GM12878 (cell line): ENCODE measurements at regions not wholly inside any gene's neighbourhood (a gene's known extent, or its start where the extent isn't known, plus 50 kb on each side); places are given as distances from the start of the nearest gene placed in this dataset.

ENCODE experiments used
- ATF7 ChIP-seq: fragments of 450-650 bp; IDR thresholded peaks from 2 replicates; pipeline ENCODE4 v1.6.1; 2016; ENCODE audit warnings: low read depth, mild to moderate bottlenecking
- BMI1 ChIP-seq: fragments of 450-650 bp; IDR thresholded peaks from 2 replicates; pipeline ENCODE4 v1.6.1; 2016; ENCODE audit warnings: mild to moderate bottlenecking, moderate library complexity, borderline replicate concordance
- EP300 ChIP-seq, 2 experiments: fragments of 150-350 bp in 1 of 2; IDR thresholded peaks; 2 replicates each; pipeline ENCODE4 v1.6.1; 2011 to 2012; ENCODE audit warnings: low read depth in 2 of 2, low read length in 2 of 2, borderline replicate concordance in 1 of 2, improper control_type of control experiment in 1 of 2, inconsistent platforms in 1 of 2; ENCODE audit not compliant: control insufficient read depth in 1 of 2
- FOXM1 ChIP-seq: IDR thresholded peaks from 2 replicates; pipeline ENCODE4 v1.6.1; 2012; ENCODE audit warnings: low read depth, mild to moderate bottlenecking, inconsistent platforms, low read length, moderate library complexity
- IKZF2 ChIP-seq, 2 experiments: fragments of 450-650 bp; IDR thresholded peaks; 2 replicates each; pipeline ENCODE4 v1.6.1; 2017; ENCODE audit warnings: mild to moderate bottlenecking in 2 of 2, moderate library complexity in 2 of 2
- POLR2A ChIP-seq: IDR thresholded peaks from 2 replicates; pipeline ENCODE4 v1.6.1; 2011; ENCODE audit warnings: low read depth, mild to moderate bottlenecking, low read length
- RB1 ChIP-seq: fragments of 450-650 bp; formaldehyde crosslinking; IDR thresholded peaks from 2 replicates; pipeline ENCODE4 v1.6.1; 2017; ENCODE audit warnings: mild to moderate bottlenecking, borderline replicate concordance
- SMAD5 ChIP-seq: IDR thresholded peaks from 2 replicates; pipeline ENCODE4 v1.6.1; 2016; ENCODE audit warnings: antibody characterized with exemption, low read depth
- SMARCA5 ChIP-seq: fragments of 450-650 bp; IDR thresholded peaks from 2 replicates; pipeline ENCODE4 v1.6.1; 2017; ENCODE audit warnings: mild to moderate bottlenecking
- TAF1 ChIP-seq: IDR thresholded peaks from 2 replicates; pipeline ENCODE4 v1.6.1; 2011; ENCODE audit warnings: mild to moderate bottlenecking, low read depth, low read length, borderline replicate concordance
- ZBED1 ChIP-seq: IDR thresholded peaks from 2 replicates; pipeline ENCODE4 v1.6.1; 2016; ENCODE audit warnings: borderline replicate concordance
- ZNF217 ChIP-seq: fragments of 450-650 bp; IDR thresholded peaks from 2 replicates; pipeline ENCODE4 v1.6.1; 2017; ENCODE audit warnings: antibody characterized with exemption, mild to moderate bottlenecking
- ZNF622 ChIP-seq: fragments of 450-650 bp; IDR thresholded peaks from 2 replicates; pipeline ENCODE4 v1.6.1; 2017; ENCODE audit warnings: mild to moderate bottlenecking, inconsistent platforms
- TF ChIP-seq, protein P1 (sequence below): fragments of 450-650 bp; IDR thresholded peaks from 2 replicates; pipeline ENCODE4 v1.6.1; 2017; ENCODE audit warnings: mild to moderate bottlenecking, moderate library complexity
- TF ChIP-seq, protein P2 (sequence below): fragments of 450-650 bp; IDR thresholded peaks from 2 replicates; pipeline ENCODE4 v1.6.1; 2016; ENCODE audit warnings: mild to moderate bottlenecking, moderate library complexity, borderline replicate concordance
- TF ChIP-seq, protein P3 (sequence below): fragments of 450-650 bp; IDR thresholded peaks from 2 replicates; pipeline ENCODE4 v1.6.1; 2017; ENCODE audit warnings: mild to moderate bottlenecking, low read depth, inconsistent platforms; ENCODE audit not compliant: poor library complexity, severe bottlenecking
- TF ChIP-seq, protein P4 (sequence below): fragments of 450-650 bp; IDR thresholded peaks from 2 replicates; pipeline ENCODE4 v1.6.1; 2016; ENCODE audit warnings: mild to moderate bottlenecking

DNA sequence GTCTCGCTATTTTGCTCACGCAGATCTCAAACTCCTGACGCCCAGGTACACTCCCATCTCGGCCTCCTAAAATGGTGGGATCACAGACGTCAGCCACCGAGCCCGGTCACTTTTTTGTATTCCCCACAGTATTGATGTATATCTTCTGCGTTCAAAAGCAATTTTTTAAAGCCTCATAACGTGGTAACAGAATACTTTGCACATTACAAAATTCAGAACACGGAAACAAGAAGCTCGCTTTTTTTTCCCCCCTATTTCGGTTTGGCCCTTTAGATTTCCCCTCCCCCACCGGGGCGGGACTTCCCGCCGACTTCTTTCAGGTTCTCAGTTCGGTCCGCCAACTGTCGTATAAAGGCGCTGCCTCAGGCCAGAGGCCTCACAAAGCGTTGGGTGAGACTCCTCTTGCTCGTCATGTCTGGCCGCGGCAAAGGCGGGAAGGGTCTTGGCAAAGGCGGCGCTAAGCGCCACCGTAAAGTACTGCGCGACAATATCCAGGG lies 88.4 kb downstream of the OR2B2 start (continued):
- TF ChIP-seq, protein P1, sequence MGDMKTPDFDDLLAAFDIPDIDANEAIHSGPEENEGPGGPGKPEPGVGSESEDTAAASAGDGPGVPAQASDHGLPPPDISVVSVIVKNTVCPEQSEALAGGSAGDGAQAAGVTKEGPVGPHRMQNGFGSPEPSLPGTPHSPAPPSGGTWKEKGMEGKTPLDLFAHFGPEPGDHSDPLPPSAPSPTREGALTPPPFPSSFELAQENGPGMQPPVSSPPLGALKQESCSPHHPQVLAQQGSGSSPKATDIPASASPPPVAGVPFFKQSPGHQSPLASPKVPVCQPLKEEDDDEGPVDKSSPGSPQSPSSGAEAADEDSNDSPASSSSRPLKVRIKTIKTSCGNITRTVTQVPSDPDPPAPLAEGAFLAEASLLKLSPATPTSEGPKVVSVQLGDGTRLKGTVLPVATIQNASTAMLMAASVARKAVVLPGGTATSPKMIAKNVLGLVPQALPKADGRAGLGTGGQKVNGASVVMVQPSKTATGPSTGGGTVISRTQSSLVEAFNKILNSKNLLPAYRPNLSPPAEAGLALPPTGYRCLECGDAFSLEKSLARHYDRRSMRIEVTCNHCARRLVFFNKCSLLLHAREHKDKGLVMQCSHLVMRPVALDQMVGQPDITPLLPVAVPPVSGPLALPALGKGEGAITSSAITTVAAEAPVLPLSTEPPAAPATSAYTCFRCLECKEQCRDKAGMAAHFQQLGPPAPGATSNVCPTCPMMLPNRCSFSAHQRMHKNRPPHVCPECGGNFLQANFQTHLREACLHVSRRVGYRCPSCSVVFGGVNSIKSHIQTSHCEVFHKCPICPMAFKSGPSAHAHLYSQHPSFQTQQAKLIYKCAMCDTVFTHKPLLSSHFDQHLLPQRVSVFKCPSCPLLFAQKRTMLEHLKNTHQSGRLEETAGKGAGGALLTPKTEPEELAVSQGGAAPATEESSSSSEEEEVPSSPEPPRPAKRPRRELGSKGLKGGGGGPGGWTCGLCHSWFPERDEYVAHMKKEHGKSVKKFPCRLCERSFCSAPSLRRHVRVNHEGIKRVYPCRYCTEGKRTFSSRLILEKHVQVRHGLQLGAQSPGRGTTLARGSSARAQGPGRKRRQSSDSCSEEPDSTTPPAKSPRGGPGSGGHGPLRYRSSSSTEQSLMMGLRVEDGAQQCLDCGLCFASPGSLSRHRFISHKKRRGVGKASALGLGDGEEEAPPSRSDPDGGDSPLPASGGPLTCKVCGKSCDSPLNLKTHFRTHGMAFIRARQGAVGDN, result peak; percentile 68
- 0 out of 2 replicates have a peak, but pooled peaks have one; percentile 23 for TF ChIP-seq TAF1
- TF ChIP-seq POLR2A, result peak; percentile 48; the same call in 1 of the 2 replicates
- TF ChIP-seq ZNF217, result peak; percentile 90
- peak; percentile 96 for TF ChIP-seq ATF7
- 0 out of 2 replicates have a peak, but pooled peaks have one; percentile 25 for TF ChIP-seq BMI1
- TF ChIP-seq FOXM1, result peak; percentile 48; the same call in 1 of the 2 replicates
- 0 out of 2 replicates have a peak, but pooled peaks have one; percentile 53 for TF ChIP-seq SMAD5
- TF ChIP-seq, protein P2, sequence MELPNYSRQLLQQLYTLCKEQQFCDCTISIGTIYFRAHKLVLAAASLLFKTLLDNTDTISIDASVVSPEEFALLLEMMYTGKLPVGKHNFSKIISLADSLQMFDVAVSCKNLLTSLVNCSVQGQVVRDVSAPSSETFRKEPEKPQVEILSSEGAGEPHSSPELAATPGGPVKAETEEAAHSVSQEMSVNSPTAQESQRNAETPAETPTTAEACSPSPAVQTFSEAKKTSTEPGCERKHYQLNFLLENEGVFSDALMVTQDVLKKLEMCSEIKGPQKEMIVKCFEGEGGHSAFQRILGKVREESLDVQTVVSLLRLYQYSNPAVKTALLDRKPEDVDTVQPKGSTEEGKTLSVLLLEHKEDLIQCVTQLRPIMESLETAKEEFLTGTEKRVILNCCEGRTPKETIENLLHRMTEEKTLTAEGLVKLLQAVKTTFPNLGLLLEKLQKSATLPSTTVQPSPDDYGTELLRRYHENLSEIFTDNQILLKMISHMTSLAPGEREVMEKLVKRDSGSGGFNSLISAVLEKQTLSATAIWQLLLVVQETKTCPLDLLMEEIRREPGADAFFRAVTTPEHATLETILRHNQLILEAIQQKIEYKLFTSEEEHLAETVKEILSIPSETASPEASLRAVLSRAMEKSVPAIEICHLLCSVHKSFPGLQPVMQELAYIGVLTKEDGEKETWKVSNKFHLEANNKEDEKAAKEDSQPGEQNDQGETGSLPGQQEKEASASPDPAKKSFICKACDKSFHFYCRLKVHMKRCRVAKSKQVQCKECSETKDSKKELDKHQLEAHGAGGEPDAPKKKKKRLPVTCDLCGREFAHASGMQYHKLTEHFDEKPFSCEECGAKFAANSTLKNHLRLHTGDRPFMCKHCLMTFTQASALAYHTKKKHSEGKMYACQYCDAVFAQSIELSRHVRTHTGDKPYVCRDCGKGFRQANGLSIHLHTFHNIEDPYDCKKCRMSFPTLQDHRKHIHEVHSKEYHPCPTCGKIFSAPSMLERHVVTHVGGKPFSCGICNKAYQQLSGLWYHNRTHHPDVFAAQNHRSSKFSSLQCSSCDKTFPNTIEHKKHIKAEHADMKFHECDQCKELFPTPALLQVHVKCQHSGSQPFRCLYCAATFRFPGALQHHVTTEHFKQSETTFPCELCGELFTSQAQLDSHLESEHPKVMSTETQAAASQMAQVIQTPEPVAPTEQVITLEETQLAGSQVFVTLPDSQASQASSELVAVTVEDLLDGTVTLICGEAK, result peak; percentile 84; the same call in 1 of the 2 replicates
- TF ChIP-seq IKZF2 (IDR thresholded peaks at IDR 0.05), result peak; percentile 22 to 32; a peak in 2 of 4 replicates
- TF ChIP-seq SMARCA5, result 0 out of 2 replicates have a peak, but pooled peaks have one; percentile 29
- peak in 1 of 2 experiments; percentile 60; a peak in 2 of 4 replicates for TF ChIP-seq EP300 (IDR thresholded peaks at IDR 0.05; ENCODE audit: borderline replicate concordance in 1 of 2, control insufficient read depth in 1 of 2, low read depth in 2 of 2, low read length in 2 of 2)
- TF ChIP-seq, protein P3, sequence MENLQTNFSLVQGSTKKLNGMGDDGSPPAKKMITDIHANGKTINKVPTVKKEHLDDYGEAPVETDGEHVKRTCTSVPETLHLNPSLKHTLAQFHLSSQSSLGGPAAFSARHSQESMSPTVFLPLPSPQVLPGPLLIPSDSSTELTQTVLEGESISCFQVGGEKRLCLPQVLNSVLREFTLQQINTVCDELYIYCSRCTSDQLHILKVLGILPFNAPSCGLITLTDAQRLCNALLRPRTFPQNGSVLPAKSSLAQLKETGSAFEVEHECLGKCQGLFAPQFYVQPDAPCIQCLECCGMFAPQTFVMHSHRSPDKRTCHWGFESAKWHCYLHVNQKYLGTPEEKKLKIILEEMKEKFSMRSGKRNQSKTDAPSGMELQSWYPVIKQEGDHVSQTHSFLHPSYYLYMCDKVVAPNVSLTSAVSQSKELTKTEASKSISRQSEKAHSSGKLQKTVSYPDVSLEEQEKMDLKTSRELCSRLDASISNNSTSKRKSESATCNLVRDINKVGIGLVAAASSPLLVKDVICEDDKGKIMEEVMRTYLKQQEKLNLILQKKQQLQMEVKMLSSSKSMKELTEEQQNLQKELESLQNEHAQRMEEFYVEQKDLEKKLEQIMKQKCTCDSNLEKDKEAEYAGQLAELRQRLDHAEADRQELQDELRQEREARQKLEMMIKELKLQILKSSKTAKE, result peak; percentile 86
- peak; percentile 38; the same call in 1 of the 2 replicates for TF ChIP-seq ZNF622
- TF ChIP-seq RB1, result peak; percentile 45; the same call in 1 of the 2 replicates
- TF ChIP-seq ZBED1, result peak; percentile 72; the same call in 1 of the 2 replicates
- TF ChIP-seq, protein P4, sequence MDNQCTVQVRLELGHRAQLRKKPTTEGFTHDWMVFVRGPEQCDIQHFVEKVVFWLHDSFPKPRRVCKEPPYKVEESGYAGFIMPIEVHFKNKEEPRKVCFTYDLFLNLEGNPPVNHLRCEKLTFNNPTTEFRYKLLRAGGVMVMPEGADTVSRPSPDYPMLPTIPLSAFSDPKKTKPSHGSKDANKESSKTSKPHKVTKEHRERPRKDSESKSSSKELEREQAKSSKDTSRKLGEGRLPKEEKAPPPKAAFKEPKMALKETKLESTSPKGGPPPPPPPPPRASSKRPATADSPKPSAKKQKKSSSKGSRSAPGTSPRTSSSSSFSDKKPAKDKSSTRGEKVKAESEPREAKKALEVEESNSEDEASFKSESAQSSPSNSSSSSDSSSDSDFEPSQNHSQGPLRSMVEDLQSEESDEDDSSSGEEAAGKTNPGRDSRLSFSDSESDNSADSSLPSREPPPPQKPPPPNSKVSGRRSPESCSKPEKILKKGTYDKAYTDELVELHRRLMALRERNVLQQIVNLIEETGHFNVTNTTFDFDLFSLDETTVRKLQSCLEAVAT, result peak; percentile 24
